ENCODE measurements at regions not wholly inside any gene's neighbourhood (a gene's known extent, or its start where the extent isn't known, plus 50 kb on each side); places are given as distances from the start of the nearest gene placed in this dataset.

GRCh38 chr15:38202361-38202760, 50.3 kb upstream of the SPRED1 start:
- TF ChIP-seq CTCF (IDR thresholded peaks at IDR 0.05; ENCODE audit: poor library complexity) (no peak), EZH2phosphoT487 (IDR thresholded peaks at IDR 0.05; ENCODE audit: low read depth, severe bottlenecking, unreplicated experiment) (no peak)
